ENCODE measurements at regions not wholly inside any gene's neighbourhood (a gene's known extent, or its start where the extent isn't known, plus 50 kb on each side); places are given as distances from the start of the nearest gene placed in this dataset.

GRCh38 chrX:98380556-98380955 is 1496.8 kb downstream of the RPA4 start:
- Histone ChIP-seq H3K4me3 (ENCODE audit: low read depth, low read length, poor library complexity, severe bottlenecking) (no peak overlapping the region), H3K27ac (ENCODE audit: low read depth, low read length, poor library complexity, severe bottlenecking) (no peak overlapping the region), H3K36me3 (ENCODE audit: insufficient read depth, low read length, poor library complexity, severe bottlenecking) (no peaks in the 10 kb centered on the region), H3K9me3 (ENCODE audit: low read depth, low read length, poor library complexity, severe bottlenecking) (peaks cover 13% of the 10 kb centered on the region), H3K4me1 (ENCODE audit: insufficient read depth, low read length, poor library complexity, severe bottlenecking) (no peaks in the 10 kb centered on the region), H3K27me3 (replicated peaks; ENCODE audit: insufficient read depth, low read depth, low read length, poor library complexity) (no peaks in the 10 kb centered on the region)
- no peak for TF ChIP-seq CTCF (conservative IDR thresholded peaks at IDR 0.05; ENCODE audit: low read depth, low read length)
- TF ChIP-seq EZH2 (IDR thresholded peaks at IDR 0.05; ENCODE audit: borderline replicate concordance, low read depth, low read length, poor library complexity, severe bottlenecking): no peak
- no peak for DNase-seq (ENCODE audit: low spot score)
- intact Hi-C loops (cut with micrococcal nuclease; ENCODE audit: unreplicated experiment): no loop called here
- ChIA-PET CTCF (no interaction called here), POLR2A (ENCODE audit: low non-redundant PET) (no interaction called here)
- BruUV-seq (replicated peaks): no TSS peak

GRCh38 chrX:98398542-98398941 is 1514.8 kb downstream of the RPA4 start:
- intact Hi-C loops (cut with micrococcal nuclease; ENCODE audit: unreplicated experiment): no loop called here
- Histone ChIP-seq H3K27me3 (replicated peaks; ENCODE audit: insufficient read depth, low read depth, low read length, poor library complexity) (no peaks in the 10 kb centered on the region), H3K4me3 (ENCODE audit: low read depth, low read length, poor library complexity, severe bottlenecking) (no peak overlapping the region), H3K36me3 (ENCODE audit: insufficient read depth, low read length, poor library complexity, severe bottlenecking) (no peaks in the 10 kb centered on the region), H3K4me1 (ENCODE audit: insufficient read depth, low read length, poor library complexity, severe bottlenecking) (no peaks in the 10 kb centered on the region), H3K9me3 (ENCODE audit: low read depth, low read length, poor library complexity, severe bottlenecking) (peaks cover 8% of the 10 kb centered on the region), H3K27ac (ENCODE audit: low read depth, low read length, poor library complexity, severe bottlenecking) (no peak overlapping the region)
- DNase-seq (ENCODE audit: low spot score): no peak
- TF ChIP-seq EZH2 (IDR thresholded peaks at IDR 0.05; ENCODE audit: borderline replicate concordance, low read depth, low read length, poor library complexity, severe bottlenecking) (no peak), CTCF (conservative IDR thresholded peaks at IDR 0.05; ENCODE audit: low read depth, low read length) (no peak)
- ChIA-PET POLR2A (ENCODE audit: low non-redundant PET) (no interaction called here), CTCF (no interaction called here)
- BruUV-seq (replicated peaks): no TSS peak

- intact Hi-C loops (cut with micrococcal nuclease; ENCODE audit: unreplicated experiment): no loop called here
- no peak overlapping the region for H3K4me3 ChIP-seq (ENCODE audit: low read depth, low read length, poor library complexity, severe bottlenecking)
- H3K27ac ChIP-seq (ENCODE audit: low read depth, low read length, poor library complexity, severe bottlenecking): no peak overlapping the region
- TF ChIP-seq CTCF (conservative IDR thresholded peaks at IDR 0.05; ENCODE audit: low read depth, low read length): no peak
- TF ChIP-seq EZH2 (IDR thresholded peaks at IDR 0.05; ENCODE audit: borderline replicate concordance, low read depth, low read length, poor library complexity, severe bottlenecking): no peak
- POLR2A ChIA-PET (ENCODE audit: low non-redundant PET): no interaction called here
- no peak for DNase-seq (ENCODE audit: low spot score)
- H3K4me1 ChIP-seq (ENCODE audit: insufficient read depth, low read length, poor library complexity, severe bottlenecking): no peaks in the 10 kb centered on the region
- CTCF ChIA-PET: no interaction called here
- no peaks in the 10 kb centered on the region for H3K36me3 ChIP-seq (ENCODE audit: insufficient read depth, low read length, poor library complexity, severe bottlenecking)
- BruUV-seq (replicated peaks): no TSS peak
- H3K27me3 ChIP-seq (replicated peaks; ENCODE audit: insufficient read depth, low read depth, low read length, poor library complexity): no peaks in the 10 kb centered on the region
- H3K9me3 ChIP-seq (ENCODE audit: low read depth, low read length, poor library complexity, severe bottlenecking): peaks cover 8% of the 10 kb centered on the region
Observed at GRCh38 chrX:98405376-98405775, 1521.7 kb downstream of the RPA4 start.
